HL-60 (cell line): ENCODE measurements at regions not wholly inside any gene's neighbourhood (a gene's known extent, or its start where the extent isn't known, plus 50 kb on each side); places are given as distances from the start of the nearest gene placed in this dataset.

ENCODE experiments used
- DNase-seq, 2 experiments: peaks; one replicate each; pipeline ENCODE4 v3.0.0-alpha.2; 2010 to 2020; ENCODE audit warnings: low read depth in 1 of 2, low spot score in 1 of 2
- H3K27ac ChIP-seq: fragments of 250-450 bp; sonication (Bioruptor Pico); replicated peaks from 2 replicates; pipeline ENCODE4 v1.5.1; 2020; ENCODE audit warnings: mild to moderate bottlenecking, moderate library complexity
- H3K27me3 ChIP-seq: fragments of 250-450 bp; sonication (Bioruptor Pico); 2 replicates; pipeline ENCODE4 v1.5.1; 2021; ENCODE audit warnings: mild to moderate bottlenecking, moderate library complexity; ENCODE audit not compliant: insufficient read depth, poor library complexity, severe bottlenecking
- H3K4me3 ChIP-seq: replicated peaks from 2 replicates; pipeline ENCODE4 v1.5.1; 2011; ENCODE audit warnings: mild to moderate bottlenecking, control low read depth, low read length; ENCODE audit not compliant: insufficient read depth
- GABPA ChIP-seq: IDR thresholded peaks from 2 replicates; pipeline ENCODE4 v1.6.1; 2012; ENCODE audit warnings: low read depth
- POLR2AphosphoS5 ChIP-seq: IDR thresholded peaks from 2 replicates; pipeline ENCODE4 v1.6.1; 2012; ENCODE audit warnings: low read depth
- SPI1 ChIP-seq: IDR thresholded peaks from 2 replicates; pipeline ENCODE4 v1.6.1; 2012; ENCODE audit warnings: low read depth, mild to moderate bottlenecking, borderline replicate concordance
- TF ChIP-seq, protein P1 (sequence below): IDR thresholded peaks from one replicate; pipeline ENCODE4 v1.5.1; 2011; ENCODE audit warnings: low read length, control low read depth, inconsistent platforms; ENCODE audit not compliant: insufficient read depth
- TF ChIP-seq, protein P2 (sequence below): IDR thresholded peaks from 2 replicates; pipeline ENCODE4 v1.6.1; 2012; ENCODE audit warnings: low read depth; ENCODE audit not compliant: insufficient replicate concordance

GRCh38 chr13:65990684-65991083, 1239.5 kb downstream of the PCDH9 start:
- TF ChIP-seq SPI1 (no peak), GABPA (no peak), POLR2AphosphoS5 (no peak)
- TF ChIP-seq, protein P1, sequence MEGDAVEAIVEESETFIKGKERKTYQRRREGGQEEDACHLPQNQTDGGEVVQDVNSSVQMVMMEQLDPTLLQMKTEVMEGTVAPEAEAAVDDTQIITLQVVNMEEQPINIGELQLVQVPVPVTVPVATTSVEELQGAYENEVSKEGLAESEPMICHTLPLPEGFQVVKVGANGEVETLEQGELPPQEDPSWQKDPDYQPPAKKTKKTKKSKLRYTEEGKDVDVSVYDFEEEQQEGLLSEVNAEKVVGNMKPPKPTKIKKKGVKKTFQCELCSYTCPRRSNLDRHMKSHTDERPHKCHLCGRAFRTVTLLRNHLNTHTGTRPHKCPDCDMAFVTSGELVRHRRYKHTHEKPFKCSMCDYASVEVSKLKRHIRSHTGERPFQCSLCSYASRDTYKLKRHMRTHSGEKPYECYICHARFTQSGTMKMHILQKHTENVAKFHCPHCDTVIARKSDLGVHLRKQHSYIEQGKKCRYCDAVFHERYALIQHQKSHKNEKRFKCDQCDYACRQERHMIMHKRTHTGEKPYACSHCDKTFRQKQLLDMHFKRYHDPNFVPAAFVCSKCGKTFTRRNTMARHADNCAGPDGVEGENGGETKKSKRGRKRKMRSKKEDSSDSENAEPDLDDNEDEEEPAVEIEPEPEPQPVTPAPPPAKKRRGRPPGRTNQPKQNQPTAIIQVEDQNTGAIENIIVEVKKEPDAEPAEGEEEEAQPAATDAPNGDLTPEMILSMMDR = no peak
- TF ChIP-seq, protein P2, sequence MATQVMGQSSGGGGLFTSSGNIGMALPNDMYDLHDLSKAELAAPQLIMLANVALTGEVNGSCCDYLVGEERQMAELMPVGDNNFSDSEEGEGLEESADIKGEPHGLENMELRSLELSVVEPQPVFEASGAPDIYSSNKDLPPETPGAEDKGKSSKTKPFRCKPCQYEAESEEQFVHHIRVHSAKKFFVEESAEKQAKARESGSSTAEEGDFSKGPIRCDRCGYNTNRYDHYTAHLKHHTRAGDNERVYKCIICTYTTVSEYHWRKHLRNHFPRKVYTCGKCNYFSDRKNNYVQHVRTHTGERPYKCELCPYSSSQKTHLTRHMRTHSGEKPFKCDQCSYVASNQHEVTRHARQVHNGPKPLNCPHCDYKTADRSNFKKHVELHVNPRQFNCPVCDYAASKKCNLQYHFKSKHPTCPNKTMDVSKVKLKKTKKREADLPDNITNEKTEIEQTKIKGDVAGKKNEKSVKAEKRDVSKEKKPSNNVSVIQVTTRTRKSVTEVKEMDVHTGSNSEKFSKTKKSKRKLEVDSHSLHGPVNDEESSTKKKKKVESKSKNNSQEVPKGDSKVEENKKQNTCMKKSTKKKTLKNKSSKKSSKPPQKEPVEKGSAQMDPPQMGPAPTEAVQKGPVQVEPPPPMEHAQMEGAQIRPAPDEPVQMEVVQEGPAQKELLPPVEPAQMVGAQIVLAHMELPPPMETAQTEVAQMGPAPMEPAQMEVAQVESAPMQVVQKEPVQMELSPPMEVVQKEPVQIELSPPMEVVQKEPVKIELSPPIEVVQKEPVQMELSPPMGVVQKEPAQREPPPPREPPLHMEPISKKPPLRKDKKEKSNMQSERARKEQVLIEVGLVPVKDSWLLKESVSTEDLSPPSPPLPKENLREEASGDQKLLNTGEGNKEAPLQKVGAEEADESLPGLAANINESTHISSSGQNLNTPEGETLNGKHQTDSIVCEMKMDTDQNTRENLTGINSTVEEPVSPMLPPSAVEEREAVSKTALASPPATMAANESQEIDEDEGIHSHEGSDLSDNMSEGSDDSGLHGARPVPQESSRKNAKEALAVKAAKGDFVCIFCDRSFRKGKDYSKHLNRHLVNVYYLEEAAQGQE = no peak
- Histone ChIP-seq H3K27me3 (no peaks in the 10 kb centered on the region), H3K4me3 (no peak overlapping the region), H3K27ac (no peak overlapping the region)
- DNase-seq = no peak

GRCh38 chr13:65985612-65986011, 1244.5 kb downstream of the PCDH9 start:
- no peak for DNase-seq
- Histone ChIP-seq H3K27me3 (no peaks in the 10 kb centered on the region), H3K27ac (no peak overlapping the region), H3K4me3 (no peak overlapping the region)
- TF ChIP-seq POLR2AphosphoS5 = no peak
- no peak for TF ChIP-seq GABPA
- TF ChIP-seq SPI1 = no peak

DNA sequence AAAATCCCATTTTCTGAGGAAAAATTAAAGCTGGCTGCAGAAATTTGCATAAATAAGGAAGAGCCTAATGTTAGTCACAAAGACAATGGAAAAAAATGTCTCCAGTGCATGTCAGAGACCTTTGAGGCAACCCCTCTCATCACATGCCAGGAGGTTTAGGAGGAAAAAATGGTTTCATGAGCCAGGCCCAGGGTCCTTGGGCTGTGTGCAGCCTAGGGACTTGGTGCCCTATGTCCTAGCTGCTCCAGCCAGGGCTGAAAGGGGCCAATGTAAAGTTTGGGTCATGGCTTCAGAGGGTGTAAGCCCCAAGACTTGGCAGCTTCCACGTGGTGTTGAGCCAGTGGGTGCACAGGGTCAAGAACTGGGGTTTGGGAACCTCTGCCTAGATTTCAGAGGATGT, 1252.6 kb downstream of the PCDH9 start:
- TF ChIP-seq POLR2AphosphoS5 (no peak), SPI1 (no peak), GABPA (no peak)
- TF ChIP-seq, protein P1 = no peak
- TF ChIP-seq, protein P2 = no peak
- H3K27ac ChIP-seq = no peak overlapping the region
- H3K4me3 ChIP-seq = no peak overlapping the region
- DNase-seq = no peak
- H3K27me3 ChIP-seq = no peaks in the 10 kb centered on the region

- no peak for DNase-seq
- no peaks in the 10 kb centered on the region for H3K27me3 ChIP-seq
Measured at GRCh38 chr13:65971541-65971940, 1258.6 kb downstream of the PCDH9 start.

More at GRCh38 chr13:65971541-65971940, 1258.6 kb downstream of the PCDH9 start:
- Histone ChIP-seq H3K4me3 (no peak overlapping the region), H3K27ac (no peak overlapping the region)
- TF ChIP-seq, protein P1 = no peak
- TF ChIP-seq SPI1 = no peak
- no peak for TF ChIP-seq POLR2AphosphoS5
- TF ChIP-seq GABPA = no peak
- TF ChIP-seq, protein P2 = no peak
